ENCODE measurements at regions not wholly inside any gene's neighbourhood (a gene's known extent, or its start where the extent isn't known, plus 50 kb on each side); places are given as distances from the start of the nearest gene placed in this dataset.

GRCh38 chr7:136667584-136667983, 200.9 kb upstream of the CHRM2 start:
- TF ChIP-seq, protein P1, sequence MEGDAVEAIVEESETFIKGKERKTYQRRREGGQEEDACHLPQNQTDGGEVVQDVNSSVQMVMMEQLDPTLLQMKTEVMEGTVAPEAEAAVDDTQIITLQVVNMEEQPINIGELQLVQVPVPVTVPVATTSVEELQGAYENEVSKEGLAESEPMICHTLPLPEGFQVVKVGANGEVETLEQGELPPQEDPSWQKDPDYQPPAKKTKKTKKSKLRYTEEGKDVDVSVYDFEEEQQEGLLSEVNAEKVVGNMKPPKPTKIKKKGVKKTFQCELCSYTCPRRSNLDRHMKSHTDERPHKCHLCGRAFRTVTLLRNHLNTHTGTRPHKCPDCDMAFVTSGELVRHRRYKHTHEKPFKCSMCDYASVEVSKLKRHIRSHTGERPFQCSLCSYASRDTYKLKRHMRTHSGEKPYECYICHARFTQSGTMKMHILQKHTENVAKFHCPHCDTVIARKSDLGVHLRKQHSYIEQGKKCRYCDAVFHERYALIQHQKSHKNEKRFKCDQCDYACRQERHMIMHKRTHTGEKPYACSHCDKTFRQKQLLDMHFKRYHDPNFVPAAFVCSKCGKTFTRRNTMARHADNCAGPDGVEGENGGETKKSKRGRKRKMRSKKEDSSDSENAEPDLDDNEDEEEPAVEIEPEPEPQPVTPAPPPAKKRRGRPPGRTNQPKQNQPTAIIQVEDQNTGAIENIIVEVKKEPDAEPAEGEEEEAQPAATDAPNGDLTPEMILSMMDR (IDR thresholded peaks at IDR 0.05; ENCODE audit: insufficient read depth, low read depth, low read length, missing control alignments) = no peak
- no peak for DNase-seq (ENCODE audit: low read depth)

DNA sequence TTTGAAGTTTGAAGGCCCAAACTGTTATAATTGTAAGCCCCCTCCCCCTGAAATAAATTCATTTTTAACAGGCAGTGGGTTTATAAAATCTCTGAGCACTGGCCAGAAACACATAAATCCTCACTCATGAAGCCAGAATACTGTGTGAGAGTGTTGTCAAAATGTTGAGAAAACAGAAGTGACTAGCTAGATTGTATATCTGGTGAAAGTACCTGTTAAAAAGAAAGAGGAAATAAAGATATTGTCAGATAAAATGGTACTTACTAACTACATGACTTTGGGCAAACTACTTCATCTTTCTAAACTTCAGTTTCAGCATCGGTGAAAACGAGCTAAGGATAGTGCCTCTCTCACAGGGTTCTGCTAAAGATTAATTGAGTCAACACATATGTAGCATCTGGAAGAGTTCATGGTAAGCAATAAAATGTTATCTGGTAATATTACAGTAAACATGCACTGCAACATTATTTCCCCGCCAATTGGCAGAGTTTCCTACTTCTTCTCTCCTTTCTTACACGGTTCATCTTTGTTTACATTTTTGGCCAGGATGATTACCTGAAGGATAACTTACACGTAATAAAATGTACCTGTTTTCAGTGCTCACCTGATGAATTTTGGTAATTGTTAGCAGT, 202.5 kb upstream of the CHRM2 start:
- no peak for DNase-seq (ENCODE audit: low read depth)
- TF ChIP-seq, protein P1 (IDR thresholded peaks at IDR 0.05; ENCODE audit: insufficient read depth, low read depth, low read length, missing control alignments) = no peak
- H3K4me3 ChIP-seq (ENCODE audit: low read depth, low read length) = no peak overlapping the region

More at GRCh38 chr7:136667584-136667983, 200.9 kb upstream of the CHRM2 start:
- H3K4me3 ChIP-seq (ENCODE audit: low read depth, low read length) = no peak overlapping the region

GRCh38 chr7:136664537-136664936, 203.9 kb upstream of the CHRM2 start:
- DNase-seq (ENCODE audit: low read depth) = no peak
- H3K4me3 ChIP-seq (ENCODE audit: low read depth, low read length) = no peak overlapping the region
- TF ChIP-seq, protein P1 (IDR thresholded peaks at IDR 0.05; ENCODE audit: insufficient read depth, low read depth, low read length, missing control alignments) = no peak

DNA sequence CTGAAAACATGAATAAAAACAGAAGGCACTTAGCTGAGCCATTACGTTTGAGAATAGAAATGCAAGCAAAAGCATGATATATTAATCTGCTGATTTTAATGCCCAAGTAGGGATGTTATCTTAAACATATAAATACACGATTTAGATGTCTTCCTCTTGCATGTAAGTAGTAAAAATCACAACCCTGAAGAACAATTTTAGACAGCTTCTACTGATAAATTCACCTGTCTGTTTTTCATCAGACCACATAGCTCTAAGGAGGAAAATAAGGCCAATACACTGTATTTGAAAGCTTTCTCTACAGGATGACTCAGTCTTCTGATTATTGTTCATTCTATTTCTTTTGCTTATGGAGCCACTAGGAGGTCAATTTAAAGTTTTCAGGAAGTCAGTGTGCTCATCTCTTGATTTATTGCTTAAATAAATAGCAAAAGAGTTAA, 210.9 kb upstream of the CHRM2 start:
- TF ChIP-seq, protein P1 (IDR thresholded peaks at IDR 0.05; ENCODE audit: insufficient read depth, low read depth, low read length, missing control alignments) = no peak
- DNase-seq (ENCODE audit: low read depth) = no peak
- no peak overlapping the region for H3K4me3 ChIP-seq (ENCODE audit: low read depth, low read length)

DNA sequence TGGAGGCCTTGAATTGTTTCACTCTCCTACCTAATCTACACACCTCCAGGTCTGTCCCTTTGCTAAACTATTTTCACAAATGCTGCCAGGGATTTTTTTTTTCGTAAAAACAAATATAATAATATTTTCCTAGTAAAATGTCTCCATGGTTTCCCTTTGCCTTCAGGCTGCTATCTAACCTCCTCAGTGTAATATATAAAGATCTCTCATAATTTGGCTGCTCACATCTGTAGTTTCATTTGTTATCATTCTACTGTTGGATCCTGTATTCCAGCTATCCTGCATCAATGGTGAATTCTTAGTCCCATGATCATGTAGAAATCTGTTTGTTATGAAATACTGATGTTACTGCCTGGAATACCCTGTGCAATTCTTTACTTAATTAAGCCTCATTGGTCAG, 211.9 kb upstream of the CHRM2 start:
- TF ChIP-seq, protein P1 (IDR thresholded peaks at IDR 0.05; ENCODE audit: insufficient read depth, low read depth, low read length, missing control alignments) = no peak
- no peak overlapping the region for H3K4me3 ChIP-seq (ENCODE audit: low read depth, low read length)
- DNase-seq (ENCODE audit: low read depth) = no peak

DNA sequence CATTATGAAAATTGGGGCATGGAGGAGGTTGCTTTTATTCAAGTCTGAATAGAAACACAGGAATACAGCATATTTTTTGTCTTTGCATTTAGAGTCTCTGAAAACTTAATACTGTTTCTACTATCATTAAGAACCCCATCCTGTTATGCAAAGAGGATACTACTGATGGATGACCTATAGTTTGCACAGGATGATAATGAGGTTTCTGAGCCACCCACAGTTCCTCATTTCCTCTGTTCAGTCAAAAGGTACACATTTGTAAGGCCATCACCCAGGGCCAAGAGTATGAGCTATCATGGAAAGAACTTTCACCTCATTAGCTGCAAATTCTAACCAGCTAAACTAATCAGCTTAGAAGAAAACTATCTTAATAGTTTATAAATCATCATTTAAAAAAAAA, 213.0 kb upstream of the CHRM2 start:
- DNase-seq (ENCODE audit: low read depth) = no peak
- TF ChIP-seq, protein P1 (IDR thresholded peaks at IDR 0.05; ENCODE audit: insufficient read depth, low read depth, low read length, missing control alignments) = no peak
- H3K4me3 ChIP-seq (ENCODE audit: low read depth, low read length) = no peak overlapping the region

DNA sequence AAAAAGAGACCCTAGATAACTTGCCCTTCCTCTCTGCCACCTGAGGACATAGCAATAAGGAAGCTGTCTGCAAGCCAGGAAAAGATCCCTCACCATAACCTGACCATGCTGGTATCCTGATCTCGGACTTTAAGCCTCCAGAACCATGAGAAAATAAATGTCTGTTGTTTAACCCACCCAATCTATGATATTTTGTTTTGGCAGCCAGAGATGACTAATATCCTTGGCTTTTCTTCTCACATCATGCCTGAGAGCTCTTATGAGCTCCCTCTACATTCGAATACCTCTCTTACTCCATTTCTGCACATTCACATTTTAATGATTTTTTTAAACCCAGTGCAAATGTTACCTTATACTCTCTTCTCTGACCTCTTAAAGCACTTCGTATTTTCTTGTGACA, 214.0 kb upstream of the CHRM2 start:
- TF ChIP-seq, protein P1 (IDR thresholded peaks at IDR 0.05; ENCODE audit: insufficient read depth, low read depth, low read length, missing control alignments) = no peak
- H3K4me3 ChIP-seq (ENCODE audit: low read depth, low read length) = no peak overlapping the region
- DNase-seq (ENCODE audit: low read depth) = no peak

All from GM12865 (cell line).